NCI-H510A (cell line): ENCODE measurements at regions not wholly inside any gene's neighbourhood (a gene's known extent, or its start where the extent isn't known, plus 50 kb on each side); places are given as distances from the start of the nearest gene placed in this dataset.
"Not testable (repeated sequence)": the region's sequence is repeated elsewhere in the genome, so short reads cannot be mapped to it uniquely, and the experiment has no call there.

Source experiments
- DNase-seq: peaks from one replicate; lab custom pipeline; 2025; lab: John Stamatoyannopoulos, UW

DNA sequence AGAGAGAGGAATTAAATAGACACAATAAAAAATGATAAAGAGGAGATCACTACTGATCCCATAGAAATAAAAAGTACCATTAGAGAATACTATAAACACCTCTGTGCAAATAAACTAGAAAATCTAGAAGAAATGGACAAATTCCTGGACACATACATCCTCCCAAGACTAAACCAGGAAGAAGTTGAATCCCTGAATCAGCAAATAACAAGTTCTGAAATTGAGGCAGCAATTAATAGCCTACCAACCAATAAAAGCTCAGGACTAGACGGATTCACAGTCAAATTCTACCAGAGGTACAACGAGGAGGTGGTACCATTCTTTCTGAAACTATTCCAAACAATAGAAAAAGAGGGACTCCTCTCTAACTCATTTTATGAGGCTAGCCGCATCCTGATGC lies 862.7 kb upstream of the NRXN1 start:
- DNase-seq, result not testable (repeated sequence)

- DNase-seq, result no peak
Measured at GRCh38 chr2:51888120-51888519, 856.2 kb upstream of the NRXN1 start.

- no peak for DNase-seq
Measured at GRCh38 chr2:51881673-51882072, 849.7 kb upstream of the NRXN1 start.

DNA sequence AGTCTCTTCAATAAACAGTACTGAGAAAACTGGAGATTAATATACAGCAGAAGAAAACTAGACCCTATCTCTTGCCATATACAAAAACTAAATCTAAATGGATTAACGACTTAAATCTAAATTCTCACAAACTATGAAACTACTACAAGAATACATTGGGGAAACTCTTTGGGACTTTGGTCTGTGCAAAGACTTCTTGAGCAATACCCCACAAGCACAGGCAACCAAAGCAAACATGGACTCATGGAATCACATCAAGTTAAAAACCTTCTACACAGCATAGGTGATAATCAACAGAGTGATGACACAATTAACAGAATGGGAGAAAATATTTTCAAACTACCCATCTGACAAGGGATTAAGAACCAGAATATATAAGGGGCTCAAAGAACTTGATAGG lies 848.2 kb upstream of the NRXN1 start:
- no peak for DNase-seq

- no peak for DNase-seq
Measured at GRCh38 chr2:51866361-51866760, 834.4 kb upstream of the NRXN1 start.

DNA sequence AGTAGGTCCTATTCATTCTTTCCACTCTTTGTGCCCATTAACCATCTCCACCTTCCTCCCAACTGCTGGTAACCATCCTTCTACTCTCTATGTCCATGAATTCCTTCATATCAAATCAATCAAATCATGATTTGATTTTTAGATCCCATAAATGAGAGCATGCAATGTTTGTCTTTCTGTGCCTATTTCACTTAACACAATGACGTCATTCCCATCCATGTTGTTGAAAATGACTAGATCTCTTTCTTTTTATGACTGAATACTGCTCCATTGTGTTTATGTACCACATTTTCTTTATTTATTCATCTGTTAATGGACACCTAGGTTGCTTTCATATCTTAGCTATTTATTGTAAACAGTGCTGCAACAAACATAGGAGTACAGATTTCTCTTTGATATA lies 827.3 kb upstream of the NRXN1 start:
- no peak for DNase-seq

GRCh38 chr2:51855683-51856082 lies 823.8 kb upstream of the NRXN1 start:
- no peak for DNase-seq

DNA sequence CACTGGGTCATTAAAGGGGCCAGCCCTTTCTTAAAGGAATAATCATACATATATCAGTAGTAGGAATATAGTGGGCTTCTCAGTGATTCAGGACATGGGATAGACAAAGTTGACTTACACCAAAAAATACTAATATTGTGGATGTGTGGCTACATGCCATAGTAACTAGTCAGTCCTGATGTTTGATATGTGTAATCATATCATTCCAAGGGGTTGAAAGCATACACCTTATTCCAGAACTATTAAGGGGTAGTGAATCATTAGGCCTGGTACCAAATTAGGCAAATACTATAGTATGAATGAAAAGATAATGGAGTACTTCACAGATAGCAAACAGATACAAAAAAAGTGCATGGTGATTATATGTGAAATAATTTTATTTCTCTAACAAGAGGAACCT lies 814.9 kb upstream of the NRXN1 start:
- DNase-seq, result no peak

DNA sequence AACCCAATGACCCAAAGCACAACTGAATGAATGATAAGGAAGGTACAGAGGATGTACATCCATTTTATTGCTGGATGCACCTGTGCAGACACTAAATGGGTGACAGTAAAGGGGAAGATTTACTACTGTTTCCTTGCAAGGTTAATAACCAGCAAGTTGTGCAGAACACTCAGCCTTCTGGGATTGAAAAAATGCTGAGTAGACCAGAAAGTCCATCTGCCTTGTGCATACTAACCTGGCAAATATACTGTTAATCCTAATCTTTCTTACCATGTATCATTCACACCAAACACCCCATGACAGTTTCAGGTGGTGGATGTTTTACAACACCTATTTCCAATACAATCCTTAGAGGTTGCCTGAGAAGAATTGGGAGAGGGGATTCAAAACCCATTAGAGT lies 814.1 kb upstream of the NRXN1 start:
- no peak for DNase-seq

DNA sequence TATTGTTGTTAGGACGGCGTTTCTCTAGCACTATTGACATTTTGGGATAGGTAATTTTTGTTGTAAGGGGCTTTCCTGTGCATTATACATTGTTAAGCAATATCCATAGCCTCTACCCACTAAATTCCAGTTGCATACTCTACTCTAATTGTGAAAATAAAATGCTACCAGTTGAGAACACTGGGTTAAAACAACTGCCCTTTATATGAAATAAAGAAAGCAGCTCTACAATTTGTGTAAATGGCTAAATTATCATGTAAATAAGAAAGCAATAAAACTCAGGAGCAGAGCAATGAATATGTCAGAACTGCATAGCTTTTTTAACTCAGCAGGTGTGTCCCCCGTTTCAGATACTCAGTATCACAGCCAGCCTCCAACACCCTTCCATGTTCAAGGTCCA lies 812.7 kb upstream of the NRXN1 start:
- no peak for DNase-seq

- DNase-seq, result no peak
Measured at GRCh38 chr2:51829477-51829876, 797.5 kb upstream of the NRXN1 start.

GRCh38 chr2:51825823-51826222 lies 793.9 kb upstream of the NRXN1 start:
- no peak for DNase-seq

DNA sequence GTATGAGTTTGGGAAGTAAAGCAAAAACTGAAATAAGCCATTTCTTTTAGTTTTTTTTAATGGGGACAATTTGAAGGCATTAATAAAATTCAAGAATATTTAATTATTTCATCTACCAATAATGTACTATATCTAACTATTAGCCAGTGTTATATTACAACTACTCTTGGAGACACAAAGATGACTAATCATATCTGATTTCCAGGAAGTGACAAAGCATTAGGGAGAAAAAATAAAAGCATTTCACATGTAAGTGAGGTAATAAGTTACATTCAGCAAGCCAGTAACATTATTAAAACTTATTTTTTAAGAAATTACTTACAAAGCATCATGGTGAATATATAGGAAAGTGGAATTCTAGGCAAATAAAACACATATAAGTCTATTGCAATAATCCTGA lies 781.3 kb upstream of the NRXN1 start:
- DNase-seq, result no peak

- DNase-seq, result no peak
Measured at GRCh38 chr2:51812138-51812866, 780.4 kb upstream of the NRXN1 start.

- no peak for DNase-seq
Measured at GRCh38 chr2:51810197-51810596, 778.3 kb upstream of the NRXN1 start.

DNA sequence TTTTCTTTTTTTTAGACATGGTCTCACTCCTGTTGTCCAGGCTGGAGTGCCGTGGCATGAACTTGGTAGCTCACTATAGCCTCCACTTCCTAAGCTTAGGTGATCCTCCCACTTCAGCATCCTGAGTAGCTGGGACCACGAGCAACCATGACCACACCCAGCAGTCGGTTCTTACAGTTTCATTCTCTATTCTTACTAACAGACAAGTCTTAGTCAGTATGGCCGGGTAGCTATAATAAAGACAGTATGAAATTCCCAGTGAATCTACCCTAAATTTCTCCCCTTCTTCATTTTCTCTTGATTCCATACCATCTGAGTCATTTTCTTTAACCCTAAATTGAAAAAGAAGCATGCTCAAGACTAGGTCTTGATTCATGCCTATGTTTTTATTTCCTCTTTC lies 775.3 kb upstream of the NRXN1 start:
- DNase-seq, result no peak

- DNase-seq, result no peak
Measured at GRCh38 chr2:51795248-51795888, 763.4 kb upstream of the NRXN1 start.

DNA sequence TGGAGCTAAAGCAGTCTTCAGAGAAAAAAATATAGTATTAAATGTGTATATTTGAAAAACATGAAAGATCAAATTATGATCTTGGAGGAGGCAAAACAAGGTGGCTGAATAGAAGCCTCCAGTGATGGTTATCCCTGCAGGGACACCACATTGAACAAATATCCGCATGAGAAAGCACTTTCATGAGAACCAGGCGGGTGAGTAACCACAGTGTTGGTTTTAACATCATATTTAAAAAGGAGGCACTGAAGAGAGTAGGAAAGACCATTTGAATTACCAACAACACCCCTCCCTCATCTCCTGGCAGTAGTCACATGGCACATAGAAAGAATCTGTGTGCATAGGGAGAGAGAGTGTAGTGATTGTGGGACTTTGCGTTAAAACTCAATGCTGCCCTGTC lies 759.6 kb upstream of the NRXN1 start:
- DNase-seq, result no peak

DNA sequence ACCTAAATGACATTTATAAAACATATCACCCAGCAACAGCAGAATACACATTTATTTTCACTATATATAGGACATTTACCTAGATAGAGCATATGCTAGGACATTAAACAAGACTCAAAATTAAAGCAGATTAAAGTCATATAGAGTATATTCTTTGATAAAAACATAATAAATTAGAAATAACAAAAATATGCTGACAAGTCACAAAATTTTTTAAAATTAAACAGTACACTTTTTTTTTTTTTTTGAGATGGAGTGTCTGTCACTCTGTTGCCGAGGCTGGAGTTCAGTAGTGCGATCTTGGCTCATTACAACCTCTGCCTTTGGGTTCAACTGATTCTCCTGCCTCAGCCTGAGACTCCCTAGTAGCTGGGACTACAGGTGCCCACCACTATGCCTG lies 758.9 kb upstream of the NRXN1 start:
- no peak for DNase-seq

- no peak for DNase-seq
Measured at GRCh38 chr2:51789918-51790317, 758.0 kb upstream of the NRXN1 start.

GRCh38 chr2:51782921-51783765 lies 751.2 kb upstream of the NRXN1 start:
- no peak for DNase-seq

- DNase-seq, result no peak
Measured at GRCh38 chr2:51781691-51782090, 749.8 kb upstream of the NRXN1 start.

DNA sequence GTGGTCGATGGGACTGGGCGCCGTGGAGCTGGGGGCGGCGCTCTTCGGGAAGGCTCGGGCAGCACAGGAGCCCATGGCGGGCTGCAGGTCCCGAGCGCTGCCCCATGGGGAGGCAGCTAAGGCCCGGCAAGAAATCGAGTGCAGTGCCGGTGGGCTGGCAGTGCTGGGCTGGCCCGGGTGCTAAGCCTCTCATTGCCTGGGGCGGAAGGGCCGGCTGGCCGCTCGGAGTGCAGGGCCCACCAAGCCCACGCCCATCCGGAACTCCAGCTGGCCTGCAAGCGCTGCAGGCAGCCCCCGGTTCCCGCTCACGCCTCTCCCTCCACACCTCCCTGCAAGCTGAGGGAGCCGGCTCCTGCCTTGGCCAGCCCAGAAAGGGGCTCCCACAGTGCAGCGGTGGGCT lies 748.4 kb upstream of the NRXN1 start:
- DNase-seq, result no peak
